RWPE1 (cell line): ENCODE measurements at regions not wholly inside any gene's neighbourhood (a gene's known extent, or its start where the extent isn't known, plus 50 kb on each side); places are given as distances from the start of the nearest gene placed in this dataset.

Experiments used
- CTCF ChIA-PET: fragments of 350-600 bp; sonication (Branson Sonifier 250); formaldehyde crosslinking; extraction: SDS; loops from one replicate; lab custom pipeline; 2021; lab: Yijun Ruan, JAX
- POLR2A ChIA-PET: fragments of 400-600 bp; formaldehyde crosslinking; extraction: SDS; loops from one replicate; lab custom pipeline; 2020; ENCODE audit warnings: antibody characterized with exemption; ENCODE audit not compliant: low non-redundant PET; lab: Yijun Ruan, JAX
- DNase-seq: peaks from one replicate; pipeline ENCODE4 v3.0.0; 2012; ENCODE audit warnings: low spot score
- H3K27ac ChIP-seq: fragments of 450-650 bp; 2 replicates; pipeline ENCODE4 v1.5.1; 2017
- CTCF ChIP-seq: fragments of 450-650 bp; conservative IDR thresholded peaks from 2 replicates; pipeline ENCODE4 v1.5.1; 2017; ENCODE audit warnings: low read depth, mild to moderate bottlenecking

GRCh38 chr2:139798391-139798790, 1018.2 kb upstream of the NXPH2 start:
- CTCF ChIA-PET = no interaction called here
- DNase-seq = no peak

GRCh38 chr2:139790807-139791752, 1010.9 kb upstream of the NXPH2 start:
- CTCF ChIA-PET = interaction anchor here (0.8 kb wide), 1 partner anchor 43 kb away, joined by 3 read pairs; no protein-coding TSS in a partner anchor
- peak; percentile 5 for DNase-seq
- H3K27ac ChIP-seq = no peak overlapping the region
- POLR2A ChIA-PET = no interaction called here
- no peak; the same call in 1 of the 2 replicates for TF ChIP-seq CTCF

More at GRCh38 chr2:139798391-139798790, 1018.2 kb upstream of the NXPH2 start:
- TF ChIP-seq CTCF = no peak
- H3K27ac ChIP-seq = no peak overlapping the region
- POLR2A ChIA-PET = no interaction called here

- TF ChIP-seq CTCF = no peak
- no peak overlapping the region for H3K27ac ChIP-seq
- no peak for DNase-seq
- CTCF ChIA-PET = interaction anchor here (0.6 to 0.8 kb wide), 2 partner anchors 11 to 43 kb away, joined by 3 to 4 read pairs; no protein-coding TSS in a partner anchor
- POLR2A ChIA-PET = no interaction called here
Measured at GRCh38 chr2:139790136-139790535, 1009.9 kb upstream of the NXPH2 start.

GRCh38 chr2:139778732-139779131, 998.5 kb upstream of the NXPH2 start:
- ChIA-PET CTCF (interaction anchor here (0.6 kb wide), 1 partner anchor 11 kb away, joined by 4 read pairs; no protein-coding TSS in a partner anchor), POLR2A (no interaction called here)
- H3K27ac ChIP-seq = no peak overlapping the region
- no peak for DNase-seq
- TF ChIP-seq CTCF = no peak

GRCh38 chr2:139773720-139774277, 993.6 kb upstream of the NXPH2 start:
- TF ChIP-seq CTCF = no peak
- CTCF ChIA-PET = no interaction called here
- H3K27ac ChIP-seq = no peak overlapping the region
- POLR2A ChIA-PET = no interaction called here
- no peak for DNase-seq

GRCh38 chr2:139769633-139770032, 989.4 kb upstream of the NXPH2 start:
- H3K27ac ChIP-seq = no peak overlapping the region
- ChIA-PET POLR2A (no interaction called here), CTCF (no interaction called here)
- no peak for DNase-seq
- no peak for TF ChIP-seq CTCF
